Mesothelial cell of epicardium (in vitro differentiated cells): ENCODE measurements at regions not wholly inside any gene's neighbourhood (a gene's known extent, or its start where the extent isn't known, plus 50 kb on each side); places are given as distances from the start of the nearest gene placed in this dataset.

Source experiments
- DNase-seq, 2 experiments: peaks; one replicate each; pipeline ENCODE4 v3.0.0; 2021; ENCODE audit warnings: low spot score in 2 of 2; ENCODE audit not compliant: unreplicated experiment in 2 of 2
- H3K27ac Mint-ChIP-seq: 2 replicates; pipeline ENCODE4 v1.8.0; 2021; ENCODE audit warnings: mixed read lengths
- H3K27me3 Mint-ChIP-seq: 2 replicates; pipeline ENCODE4 v1.8.0; 2021; ENCODE audit warnings: low read depth, mixed read lengths
- H3K36me3 Mint-ChIP-seq: 2 replicates; pipeline ENCODE4 v1.8.0; 2021; ENCODE audit warnings: mixed read lengths
- H3K4me1 Mint-ChIP-seq: 2 replicates; pipeline ENCODE4 v1.8.0; 2021; ENCODE audit warnings: mixed read lengths
- H3K4me3 Mint-ChIP-seq: 2 replicates; pipeline ENCODE4 v1.8.0; 2021; ENCODE audit warnings: mild to moderate bottlenecking, moderate library complexity, mixed read lengths
- H3K9me3 Mint-ChIP-seq: 2 replicates; pipeline ENCODE4 v1.8.0; 2021; ENCODE audit warnings: mixed read lengths
- TF ChIP-seq, protein P1 (sequence below): fragments of 200-600 bp; sonication (generic); IDR thresholded peaks from one replicate; pipeline ENCODE4 v1.5.0; 2021; ENCODE audit warnings: antibody characterized with exemption; ENCODE audit not compliant: unreplicated experiment

DNA sequence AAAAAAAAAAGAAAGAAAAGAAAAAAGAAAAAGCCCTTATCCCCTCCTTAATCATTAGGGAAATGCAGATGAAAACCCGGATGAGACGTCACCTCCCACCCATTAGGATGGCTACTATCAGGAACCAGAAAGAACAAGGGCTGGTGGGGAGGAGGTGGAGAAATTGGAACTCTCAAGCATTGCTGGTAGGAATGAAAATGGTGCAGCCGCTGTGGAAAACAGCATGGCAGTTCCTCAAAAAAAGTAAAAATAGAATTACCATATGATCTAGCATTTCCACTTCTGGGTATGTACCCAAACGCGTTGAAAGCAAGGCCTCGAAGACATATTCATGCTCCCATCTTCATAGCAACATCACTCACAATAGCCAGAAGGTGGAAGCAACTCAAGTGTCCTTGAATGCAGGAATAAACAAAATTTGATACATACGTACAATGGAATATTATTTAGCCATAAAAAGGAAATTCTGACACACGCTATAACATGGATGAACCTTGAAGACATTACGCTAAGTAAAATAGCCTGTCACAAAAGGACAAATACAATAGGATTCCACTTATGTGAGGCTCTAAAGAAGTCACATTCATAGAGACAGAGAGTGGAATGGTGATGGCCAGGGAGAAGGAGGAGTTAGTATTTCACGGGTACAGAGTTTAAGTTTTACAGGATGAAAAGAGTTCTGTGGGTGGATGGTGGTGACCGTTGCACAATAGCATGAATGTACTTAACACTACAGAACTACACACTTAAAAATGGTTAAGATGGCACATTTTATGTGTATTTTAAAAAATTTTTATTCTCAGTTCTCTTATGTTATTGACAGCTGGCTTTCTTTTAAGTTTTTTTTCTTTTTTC, 166.8 kb upstream of the IER5L start:
- Mint-ChIP-seq H3K27ac (peak overlapping the region; percentile 1), H3K9me3 (no peaks in the 10 kb centered on the region), H3K27me3 (no peaks in the 10 kb centered on the region), H3K4me3 (no peak overlapping the region), H3K4me1 (peaks cover 6% of the 10 kb centered on the region), H3K36me3 (peaks cover 7% of the 10 kb centered on the region)
- no peak for DNase-seq
- TF ChIP-seq, protein P1, sequence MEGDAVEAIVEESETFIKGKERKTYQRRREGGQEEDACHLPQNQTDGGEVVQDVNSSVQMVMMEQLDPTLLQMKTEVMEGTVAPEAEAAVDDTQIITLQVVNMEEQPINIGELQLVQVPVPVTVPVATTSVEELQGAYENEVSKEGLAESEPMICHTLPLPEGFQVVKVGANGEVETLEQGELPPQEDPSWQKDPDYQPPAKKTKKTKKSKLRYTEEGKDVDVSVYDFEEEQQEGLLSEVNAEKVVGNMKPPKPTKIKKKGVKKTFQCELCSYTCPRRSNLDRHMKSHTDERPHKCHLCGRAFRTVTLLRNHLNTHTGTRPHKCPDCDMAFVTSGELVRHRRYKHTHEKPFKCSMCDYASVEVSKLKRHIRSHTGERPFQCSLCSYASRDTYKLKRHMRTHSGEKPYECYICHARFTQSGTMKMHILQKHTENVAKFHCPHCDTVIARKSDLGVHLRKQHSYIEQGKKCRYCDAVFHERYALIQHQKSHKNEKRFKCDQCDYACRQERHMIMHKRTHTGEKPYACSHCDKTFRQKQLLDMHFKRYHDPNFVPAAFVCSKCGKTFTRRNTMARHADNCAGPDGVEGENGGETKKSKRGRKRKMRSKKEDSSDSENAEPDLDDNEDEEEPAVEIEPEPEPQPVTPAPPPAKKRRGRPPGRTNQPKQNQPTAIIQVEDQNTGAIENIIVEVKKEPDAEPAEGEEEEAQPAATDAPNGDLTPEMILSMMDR, result no peak

DNA sequence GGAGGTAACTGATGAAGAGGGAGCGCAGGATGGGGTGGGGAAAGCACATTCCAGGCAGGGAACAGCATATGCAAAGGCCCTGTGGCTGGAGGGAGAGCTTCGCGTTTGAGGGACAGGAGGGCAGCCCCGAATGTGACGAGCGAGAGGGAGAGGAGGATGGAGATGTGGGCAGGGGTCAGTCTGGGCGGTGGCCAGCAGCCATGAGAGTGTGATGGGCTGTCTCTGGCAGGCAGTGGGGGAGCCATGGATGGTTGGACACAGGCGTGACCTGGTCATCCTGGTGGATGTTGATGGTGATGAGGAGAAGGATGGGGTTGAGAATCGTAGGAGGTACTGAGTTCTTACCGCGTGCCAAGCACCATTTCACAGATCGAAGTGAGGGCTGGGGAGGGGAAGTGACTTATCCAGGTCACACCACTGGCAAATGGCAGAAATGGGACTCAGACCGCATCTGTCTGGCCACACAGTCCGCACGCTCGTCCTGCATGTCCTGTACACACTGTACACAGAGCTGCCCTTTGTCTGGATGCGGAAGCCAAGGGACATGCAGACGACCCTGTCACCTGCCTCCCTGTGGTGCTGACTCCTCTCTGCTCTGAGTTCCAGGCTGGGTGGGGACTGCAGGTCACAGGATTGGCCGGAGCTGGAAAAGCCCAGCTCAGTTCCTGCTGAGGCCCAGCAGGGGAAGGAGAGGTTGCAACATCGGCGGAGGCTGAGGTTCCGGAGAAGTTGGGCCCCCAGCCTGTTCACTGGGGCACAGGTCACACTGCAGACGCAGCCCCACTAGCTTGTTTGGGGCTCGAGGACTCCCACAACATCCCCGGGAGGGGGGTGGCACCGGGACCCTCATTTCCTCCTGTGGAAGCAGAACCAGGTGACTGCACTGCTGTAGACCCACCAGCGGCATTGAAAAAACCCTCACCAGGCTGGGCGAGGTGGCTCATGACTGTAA, 165.6 kb upstream of the IER5L start:
- DNase-seq, result no peak
- Mint-ChIP-seq H3K36me3 (peaks cover 7% of the 10 kb centered on the region), H3K9me3 (no peaks in the 10 kb centered on the region), H3K27me3 (no peaks in the 10 kb centered on the region), H3K4me1 (peaks cover 4% of the 10 kb centered on the region), H3K27ac (peak overlapping the region; percentile 3), H3K4me3 (no peak overlapping the region)
- TF ChIP-seq, protein P1, result no peak

DNA sequence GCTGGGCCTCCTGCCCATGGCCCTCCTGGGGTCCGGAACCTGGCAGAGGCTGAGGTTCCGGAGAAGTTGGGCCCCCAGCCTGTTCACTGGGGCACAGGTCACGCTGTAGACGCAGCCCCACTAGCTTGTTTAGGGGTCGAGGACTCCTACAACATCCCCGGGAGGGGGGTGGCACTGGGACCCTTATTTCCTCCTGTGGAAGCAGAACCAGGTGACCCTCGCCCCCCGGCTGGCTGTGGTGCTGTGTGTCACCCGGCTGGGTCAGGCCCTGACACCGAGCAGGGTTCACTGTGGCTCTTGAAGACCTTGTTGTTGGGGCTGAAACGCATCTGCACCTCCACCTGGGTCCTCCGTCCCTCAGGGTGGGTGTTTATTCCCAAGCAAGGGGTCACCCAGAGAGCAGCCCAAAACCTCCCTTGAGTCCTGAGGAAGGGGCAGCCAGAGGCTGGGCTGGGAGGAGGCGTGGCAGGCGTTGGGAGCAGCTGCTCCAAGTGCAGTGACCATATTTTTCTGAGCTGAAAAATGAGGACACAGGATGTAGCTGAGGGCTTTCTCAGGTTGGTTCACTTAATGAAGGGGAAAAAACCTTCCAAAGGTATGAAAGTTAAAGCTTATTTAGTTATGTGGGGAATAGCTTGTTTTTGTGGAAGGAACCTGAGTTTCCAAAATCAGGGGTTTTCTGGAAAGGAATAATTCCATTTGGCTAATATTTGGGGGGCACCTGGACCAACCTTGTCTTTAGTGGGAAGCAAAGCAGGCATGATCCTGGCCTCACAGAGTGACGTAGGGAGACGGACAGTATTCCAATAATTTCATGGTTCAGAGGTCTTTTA, 164.7 kb upstream of the IER5L start:
- no peaks in the 10 kb centered on the region for H3K27me3 Mint-ChIP-seq
- TF ChIP-seq, protein P1, result no peak
- DNase-seq, result no peak
- H3K36me3 Mint-ChIP-seq, result peaks cover 7% of the 10 kb centered on the region
- H3K4me3 Mint-ChIP-seq, result no peak overlapping the region
- peaks cover 6% of the 10 kb centered on the region for H3K4me1 Mint-ChIP-seq
- peak overlapping the region; percentile 3 for H3K27ac Mint-ChIP-seq
- H3K9me3 Mint-ChIP-seq, result no peaks in the 10 kb centered on the region

DNA sequence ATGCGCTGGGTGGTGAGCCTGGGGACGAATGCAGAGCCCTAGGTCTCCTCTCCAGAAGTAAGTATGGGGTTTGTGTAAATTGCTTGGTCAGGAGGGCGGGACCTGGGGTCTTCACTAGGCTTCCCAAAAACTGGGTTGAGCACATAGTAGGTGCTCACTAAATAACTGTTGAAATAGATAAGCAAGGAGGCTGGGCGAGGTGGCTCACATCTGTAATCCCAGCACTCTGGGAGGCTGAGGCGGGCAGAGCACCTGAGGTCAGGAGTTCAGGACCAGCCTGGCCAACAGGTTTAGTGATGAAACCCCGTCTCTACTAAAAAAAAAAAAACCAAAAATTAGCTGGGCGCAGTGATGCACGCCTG, 163.9 kb upstream of the IER5L start:
- Mint-ChIP-seq H3K4me3 (no peak overlapping the region), H3K4me1 (peaks cover 12% of the 10 kb centered on the region), H3K36me3 (peaks cover 7% of the 10 kb centered on the region), H3K9me3 (no peaks in the 10 kb centered on the region), H3K27ac (no peak overlapping the region), H3K27me3 (no peaks in the 10 kb centered on the region)
- DNase-seq, result no peak
- TF ChIP-seq, protein P1, result no peak
